Epithelial cell of esophagus (primary cell): ENCODE measurements at regions not wholly inside any gene's neighbourhood (a gene's known extent, or its start where the extent isn't known, plus 50 kb on each side); places are given as distances from the start of the nearest gene placed in this dataset.

ENCODE experiments used
- DNase-seq: peaks from one replicate; pipeline ENCODE4 v3.0.0; 2010; ENCODE audit warnings: low read depth
- H3K4me3 ChIP-seq: 2 replicates; pipeline ENCODE4 v1.5.1; 2011; ENCODE audit warnings: mild to moderate bottlenecking, low read length, control low read depth
- CTCF ChIP-seq: IDR thresholded peaks from 2 replicates; pipeline ENCODE4 v1.5.1; 2011; ENCODE audit warnings: low read depth, mild to moderate bottlenecking, low read length, control low read depth, inconsistent platforms; ENCODE audit not compliant: insufficient read depth; ENCODE audit errors: missing control alignments

GRCh38 chr5:124156415-124156996 is 589.9 kb downstream of the ZNF608 start:
- no peak for TF ChIP-seq CTCF
- H3K4me3 ChIP-seq = no peak overlapping the region
- DNase-seq = no peak

GRCh38 chr5:124154714-124155113 is 591.7 kb downstream of the ZNF608 start:
- no peak for DNase-seq
- H3K4me3 ChIP-seq = no peak overlapping the region
- no peak for TF ChIP-seq CTCF

- no peak for DNase-seq
- H3K4me3 ChIP-seq = no peak overlapping the region
- TF ChIP-seq CTCF = no peak
These were observed 592.9 kb downstream of the ZNF608 start for GRCh38 chr5:124153588-124153987.

DNA sequence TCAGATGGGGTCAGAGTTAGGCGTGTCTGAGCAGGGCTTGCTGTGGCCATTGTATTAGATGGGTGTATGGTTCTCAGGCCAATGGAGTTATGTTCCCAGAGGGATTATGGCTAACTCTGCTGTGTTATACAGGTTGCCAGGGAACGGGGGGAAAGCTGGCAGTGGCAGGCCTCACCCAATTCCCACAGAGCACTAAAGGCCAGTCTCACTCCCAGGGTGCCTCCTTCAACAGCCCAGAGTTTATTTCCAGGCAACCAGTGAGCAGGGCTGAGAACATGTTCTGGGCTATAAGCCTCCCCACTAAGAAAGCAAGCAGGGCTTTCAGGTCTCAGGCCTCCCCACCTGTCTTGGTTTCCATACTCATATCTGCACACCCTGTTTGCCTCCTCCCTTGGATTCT is 597.9 kb downstream of the ZNF608 start:
- TF ChIP-seq CTCF = no peak
- DNase-seq = no peak
- no peak overlapping the region for H3K4me3 ChIP-seq

- no peak for TF ChIP-seq CTCF
- no peak overlapping the region for H3K4me3 ChIP-seq
- DNase-seq = no peak
These were observed 606.4 kb downstream of the ZNF608 start for GRCh38 chr5:124140060-124140459.

DNA sequence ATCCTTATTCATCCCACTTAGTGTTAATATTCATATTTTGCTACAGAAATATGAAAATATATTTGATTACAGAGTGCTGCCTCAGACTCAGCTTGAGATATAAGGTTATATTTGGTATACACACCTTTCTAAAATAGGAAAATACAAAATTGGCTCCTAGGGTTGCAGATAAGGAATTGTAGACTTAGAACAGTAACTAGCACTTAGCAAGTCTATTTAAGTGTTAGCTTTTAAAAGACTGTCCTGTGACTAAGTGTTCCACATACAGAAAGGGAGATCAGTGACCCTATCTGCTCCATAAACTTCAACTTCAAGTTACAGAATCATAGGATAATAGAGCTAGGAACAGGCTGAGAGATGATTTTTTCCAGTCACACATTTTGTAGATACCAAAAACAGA is 607.0 kb downstream of the ZNF608 start:
- no peak for DNase-seq
- TF ChIP-seq CTCF = no peak
- no peak overlapping the region for H3K4me3 ChIP-seq

- H3K4me3 ChIP-seq = no peak overlapping the region
- no peak for DNase-seq
- no peak for TF ChIP-seq CTCF
These were observed 609.8 kb downstream of the ZNF608 start for GRCh38 chr5:124136609-124137008.
